Superior temporal gyrus (tissue), 1 donor: ENCODE measurements at regions not wholly inside any gene's neighbourhood (a gene's known extent, or its start where the extent isn't known, plus 50 kb on each side); places are given as distances from the start of the nearest gene placed in this dataset.
"Not testable (repeated sequence)": the region's sequence is repeated elsewhere in the genome, so short reads cannot be mapped to it uniquely, and the experiment has no call there.

Experiments used
- DNase-seq: peaks from one replicate; pipeline ENCODE4 v3.0.0-alpha.2; 2016; ENCODE audit errors: extremely low spot score

GRCh38 chr3:31285833-31286486 is 246.8 kb upstream of the STT3B start:
- DNase-seq = no peak

GRCh38 chr3:31288224-31288623 is 244.5 kb upstream of the STT3B start:
- DNase-seq = no peak

- peak; percentile 12 for DNase-seq
Observed at GRCh38 chr3:31288641-31289100, 244.1 kb upstream of the STT3B start.

- no peak for DNase-seq
Observed at GRCh38 chr3:31289584-31289983, 243.1 kb upstream of the STT3B start.

GRCh38 chr3:31290046-31290445 is 242.7 kb upstream of the STT3B start:
- DNase-seq = no peak

GRCh38 chr3:31291818-31292217 is 240.9 kb upstream of the STT3B start:
- DNase-seq = no peak

- no peak for DNase-seq
Observed at GRCh38 chr3:31294430-31295149, 238.1 kb upstream of the STT3B start.

- no peak for DNase-seq
Observed at GRCh38 chr3:31295150-31295765, 237.5 kb upstream of the STT3B start.

- DNase-seq = no peak
Observed at GRCh38 chr3:31297726-31298298, 234.9 kb upstream of the STT3B start.

- no peak for DNase-seq
Observed at GRCh38 chr3:31300456-31301443, 232.0 kb upstream of the STT3B start.

GRCh38 chr3:31302343-31302742 is 230.4 kb upstream of the STT3B start:
- DNase-seq = no peak

- peak; percentile 16 for DNase-seq
Observed at GRCh38 chr3:31305340-31305739, 227.4 kb upstream of the STT3B start.

- DNase-seq = no peak
Observed at GRCh38 chr3:31307131-31307785, 225.5 kb upstream of the STT3B start.

GRCh38 chr3:31311559-31311958 is 221.2 kb upstream of the STT3B start:
- no peak for DNase-seq

- DNase-seq = no peak
Observed at GRCh38 chr3:31312400-31312799, 220.3 kb upstream of the STT3B start.

- DNase-seq = no peak
Observed at GRCh38 chr3:31314258-31314657, 218.5 kb upstream of the STT3B start.

GRCh38 chr3:31319332-31319731 is 213.4 kb upstream of the STT3B start:
- DNase-seq = no peak

GRCh38 chr3:31321620-31322019 is 211.1 kb upstream of the STT3B start:
- no peak for DNase-seq

- DNase-seq = no peak
Observed at GRCh38 chr3:31322460-31322859, 210.3 kb upstream of the STT3B start.

- DNase-seq = not testable (repeated sequence)
Observed at GRCh38 chr3:31327826-31328357, 204.8 kb upstream of the STT3B start.

GRCh38 chr3:31331278-31331677 is 201.4 kb upstream of the STT3B start:
- DNase-seq = no peak
